DOHH2 (cell line): ENCODE measurements at regions not wholly inside any gene's neighbourhood (a gene's known extent, or its start where the extent isn't known, plus 50 kb on each side); places are given as distances from the start of the nearest gene placed in this dataset.

Source experiments
- H3F3A ChIP-seq: fragments of 200-600 bp; sonication (generic), shearing (Covaris generic); 2 replicates; pipeline ENCODE4 v1.6.0; 2016; ENCODE audit warnings: antibody characterized with exemption, mild to moderate bottlenecking; ENCODE audit not compliant: control insufficient read depth, insufficient read depth
- H3K27ac ChIP-seq: fragments of 200-600 bp; sonication (generic); 2 replicates; pipeline ENCODE4 v1.5.1; 2014; ENCODE audit warnings: low read depth, mild to moderate bottlenecking, low read length, moderate library complexity
- H3K27me3 ChIP-seq: fragments of 200-600 bp; sonication (generic); 2 replicates; pipeline ENCODE4 v1.6.1; 2014; ENCODE audit warnings: mild to moderate bottlenecking, low read length, mixed read lengths; ENCODE audit not compliant: control insufficient read depth
- H3K36me3 ChIP-seq: fragments of 200-600 bp; sonication (generic); 2 replicates; pipeline ENCODE4 v1.6.1; 2014; ENCODE audit warnings: mild to moderate bottlenecking, low read length, moderate library complexity, mixed read lengths; ENCODE audit not compliant: control insufficient read depth
- H3K4me1 ChIP-seq: fragments of 200-600 bp; sonication (generic); 2 replicates; pipeline ENCODE4 v1.6.1; 2014; ENCODE audit warnings: mild to moderate bottlenecking, low read length, mixed read lengths; ENCODE audit not compliant: control insufficient read depth
- H3K4me2 ChIP-seq: fragments of 200-600 bp; sonication (generic); 2 replicates; pipeline ENCODE4 v1.6.0; 2014; ENCODE audit warnings: mild to moderate bottlenecking, low read length, moderate library complexity
- H3K4me3 ChIP-seq: fragments of 200-600 bp; sonication (generic); 2 replicates; pipeline ENCODE4 v1.5.1; 2014; ENCODE audit warnings: mild to moderate bottlenecking, low read length, mixed read lengths
- H3K79me2 ChIP-seq: fragments of 200-600 bp; sonication (generic); 2 replicates; pipeline ENCODE4 v1.6.1; 2014; ENCODE audit warnings: mild to moderate bottlenecking, low read length, mixed read lengths; ENCODE audit not compliant: control insufficient read depth
- H3K9me2 ChIP-seq: fragments of 200-600 bp; sonication (generic); replicated peaks from 2 replicates; pipeline ENCODE4 v1.6.1; 2014; ENCODE audit warnings: mild to moderate bottlenecking, low read length, mixed read lengths; ENCODE audit not compliant: control insufficient read depth
- H3K9me3 ChIP-seq: fragments of 200-600 bp; sonication (generic); 2 replicates; pipeline ENCODE4 v1.6.1; 2014; ENCODE audit warnings: antibody characterized with exemption, low read length, mixed read lengths; ENCODE audit not compliant: control insufficient read depth, insufficient read depth
- H4K20me1 ChIP-seq: fragments of 200-600 bp; sonication (generic); 2 replicates; pipeline ENCODE4 v1.6.0; 2014; ENCODE audit warnings: low read depth, mild to moderate bottlenecking, antibody characterized with exemption, low read length, moderate library complexity; ENCODE audit not compliant: control insufficient read depth, insufficient read depth
- CTCF ChIP-seq: fragments of 200-600 bp; sonication (generic); IDR thresholded peaks from one replicate; pipeline ENCODE4 v1.5.1; 2014; ENCODE audit warnings: antibody characterized with exemption, mild to moderate bottlenecking, low read depth, low read length; ENCODE audit not compliant: poor library complexity, severe bottlenecking
- EZH2phosphoT487 ChIP-seq: fragments of 200-600 bp; sonication (generic); IDR thresholded peaks from 2 replicates; pipeline ENCODE4 v1.6.1; 2017; ENCODE audit warnings: borderline replicate concordance, mild to moderate bottlenecking, antibody characterized with exemption, low read length, moderate library complexity, mixed read lengths

DNA sequence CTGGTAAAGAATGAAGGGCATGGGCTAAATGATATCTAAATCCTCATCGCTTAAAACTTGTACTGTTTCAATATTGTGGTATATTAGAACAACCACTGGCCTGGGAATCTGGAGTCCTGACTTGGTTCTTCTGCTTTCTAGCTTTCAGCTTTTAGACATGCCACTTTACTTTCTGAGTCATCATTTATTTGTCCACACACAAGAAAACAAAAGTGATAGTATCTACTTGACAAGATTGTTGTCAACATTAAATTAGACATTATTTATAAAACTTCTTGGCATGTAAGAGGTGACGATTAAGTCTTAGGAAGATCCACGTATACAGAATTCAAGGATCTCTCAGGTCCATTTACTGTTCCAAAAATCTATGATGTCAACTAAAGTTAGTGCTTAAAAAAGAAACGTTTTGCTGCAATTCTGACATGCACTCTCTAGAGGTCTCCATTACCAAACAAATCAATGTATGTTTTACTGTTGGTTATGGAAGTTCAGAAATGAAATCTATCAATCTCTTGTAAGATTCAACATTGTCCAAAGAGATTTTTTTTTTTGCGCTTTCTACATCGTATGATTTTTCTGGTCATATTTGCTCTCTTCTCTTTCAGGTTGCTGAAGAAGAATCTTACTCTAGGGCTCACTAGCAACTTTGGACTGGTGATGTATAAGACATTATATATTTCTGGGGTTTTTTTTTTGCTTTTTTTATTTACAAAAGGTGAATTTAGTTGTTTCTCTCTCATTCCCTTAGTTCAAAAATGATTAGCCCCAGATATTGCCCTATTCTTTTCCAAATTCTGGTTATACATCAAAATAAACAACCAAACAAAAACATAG is 53.6 kb upstream of the DYNC1I1 start:
- Histone ChIP-seq H3K9me3 (no peaks in the 10 kb centered on the region), H3K79me2 (no peaks in the 10 kb centered on the region), H3F3A (no peaks in the 10 kb centered on the region), H3K4me1 (no peaks in the 10 kb centered on the region), H3K27ac (no peak overlapping the region), H3K9me2 (no peaks in the 10 kb centered on the region), H3K4me2 (no peak overlapping the region), H3K27me3 (0 out of 2 replicates have a peak, but pooled peaks cover 2% of the 10 kb centered on the region), H4K20me1 (no peaks in the 10 kb centered on the region), H3K4me3 (no peak overlapping the region), H3K36me3 (no peaks in the 10 kb centered on the region)
- TF ChIP-seq EZH2phosphoT487 (no peak), CTCF (peak; percentile 37)

DNA sequence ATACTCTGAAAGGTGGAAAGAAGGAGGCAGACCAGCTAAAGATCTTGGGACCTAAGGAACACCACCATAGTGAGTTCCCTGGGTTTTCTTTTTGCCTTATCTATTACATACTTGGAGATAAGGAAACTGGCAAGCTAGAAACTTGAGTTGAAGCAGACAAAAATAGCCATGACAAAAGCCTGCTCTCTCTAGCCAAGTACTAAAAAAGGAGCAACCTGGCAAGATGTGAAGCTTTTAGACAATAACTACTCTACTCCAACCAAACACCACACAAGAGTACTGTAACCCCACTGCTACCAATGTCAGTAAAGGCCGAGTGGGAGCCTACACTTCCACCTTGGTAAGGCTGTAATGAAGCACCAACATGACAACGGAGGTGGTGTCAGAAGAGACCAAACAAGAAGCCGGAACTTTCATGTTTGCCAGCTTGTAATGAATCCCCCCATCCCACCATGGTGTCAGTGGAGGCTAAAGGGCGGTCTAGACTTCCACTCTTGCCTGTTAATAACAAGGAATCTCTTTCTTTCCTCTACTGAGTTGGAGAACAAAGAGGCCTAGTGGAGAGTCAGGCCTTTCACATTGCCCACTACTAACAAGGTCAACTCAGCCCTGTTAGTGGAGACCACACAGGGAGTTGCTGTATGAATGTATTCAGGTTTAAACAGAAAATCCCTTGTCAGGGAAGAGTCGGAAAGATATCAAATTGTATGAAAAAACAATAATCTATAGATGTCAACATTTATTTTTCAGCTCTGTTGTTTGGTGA is 55.8 kb upstream of the DYNC1I1 start:
- Histone ChIP-seq H3K36me3 (no peaks in the 10 kb centered on the region), H3K27ac (no peak overlapping the region), H3K9me2 (no peaks in the 10 kb centered on the region), H3K4me1 (no peaks in the 10 kb centered on the region), H3K27me3 (no peaks in the 10 kb centered on the region), H3K4me2 (no peak overlapping the region), H4K20me1 (no peaks in the 10 kb centered on the region), H3K9me3 (no peaks in the 10 kb centered on the region), H3K4me3 (no peak overlapping the region), H3K79me2 (no peaks in the 10 kb centered on the region), H3F3A (no peaks in the 10 kb centered on the region)
- TF ChIP-seq CTCF (no peak), EZH2phosphoT487 (no peak)

GRCh38 chr7:95715274-95715673 is 57.1 kb upstream of the DYNC1I1 start:
- H3K4me1 ChIP-seq: no peaks in the 10 kb centered on the region
- no peaks in the 10 kb centered on the region for H4K20me1 ChIP-seq
- H3K36me3 ChIP-seq: no peaks in the 10 kb centered on the region
- H3K9me3 ChIP-seq: no peaks in the 10 kb centered on the region
- H3K27me3 ChIP-seq: no peaks in the 10 kb centered on the region
- H3K4me2 ChIP-seq: no peak overlapping the region
- no peaks in the 10 kb centered on the region for H3K9me2 ChIP-seq
- no peak overlapping the region for H3K4me3 ChIP-seq
- no peaks in the 10 kb centered on the region for H3K79me2 ChIP-seq
- no peak overlapping the region for H3K27ac ChIP-seq
- H3F3A ChIP-seq: no peaks in the 10 kb centered on the region
- TF ChIP-seq CTCF: no peak
- no peak for TF ChIP-seq EZH2phosphoT487
